PC-9 (cell line): ENCODE measurements at regions not wholly inside any gene's neighbourhood (a gene's known extent, or its start where the extent isn't known, plus 50 kb on each side); places are given as distances from the start of the nearest gene placed in this dataset.

ENCODE experiments used
- CTCF ChIP-seq: fragments of 200-600 bp; sonication (generic); conservative IDR thresholded peaks from 2 replicates; pipeline ENCODE4 v1.6.1; 2017; ENCODE audit warnings: mixed run types, antibody characterized with exemption, mild to moderate bottlenecking, moderate library complexity
- EZH2 ChIP-seq: fragments of 200-600 bp; sonication (generic); IDR thresholded peaks from 2 replicates; pipeline ENCODE4 v1.8.0; 2017; ENCODE audit warnings: antibody characterized with exemption, low read depth

DNA sequence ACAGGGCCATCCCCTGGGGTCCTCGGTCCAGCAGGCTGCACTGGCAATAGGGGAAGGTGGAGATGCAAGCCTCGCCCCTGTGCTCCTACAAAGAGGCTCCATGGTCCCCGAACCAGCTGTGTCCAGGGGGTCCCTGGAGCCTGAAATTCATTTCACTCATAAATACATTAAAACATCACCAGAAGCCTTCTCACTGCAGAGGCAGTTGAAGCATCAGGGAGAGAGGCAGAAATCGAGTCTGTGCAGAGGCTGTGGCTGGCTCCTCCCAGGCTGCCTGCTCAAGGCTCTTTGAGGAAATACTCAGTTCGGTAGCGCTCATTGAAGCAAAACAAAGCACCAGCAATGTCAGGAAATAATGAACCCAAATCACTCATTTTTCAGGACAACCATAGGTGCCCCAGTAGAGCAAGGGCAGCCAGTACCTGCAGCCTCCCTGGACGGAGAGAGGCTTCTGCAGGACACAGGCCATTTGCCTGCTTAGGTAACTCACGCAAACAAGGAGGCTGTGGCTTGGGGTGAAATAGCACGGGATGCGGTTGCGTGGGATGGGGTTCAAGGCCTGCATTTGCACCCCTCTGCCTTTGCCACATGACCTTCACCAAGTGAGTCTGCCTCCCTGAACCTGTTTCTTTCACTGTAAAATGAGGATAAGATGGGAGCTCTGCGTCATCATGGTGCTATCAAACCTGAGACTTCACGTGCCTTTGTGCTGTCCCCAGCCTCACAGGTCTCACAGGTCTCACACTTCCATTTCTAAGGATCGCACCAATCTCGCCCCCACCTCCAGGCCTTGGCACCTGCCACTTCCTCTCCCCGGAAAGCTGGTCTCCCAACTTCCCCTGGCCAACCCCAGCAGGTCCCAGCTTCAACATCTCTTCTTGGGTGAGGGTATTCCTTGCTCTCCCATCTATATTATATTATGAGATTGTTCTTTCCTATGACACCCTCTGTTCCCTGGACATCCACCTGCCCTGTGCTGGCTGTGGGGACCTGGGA, 84.3 kb upstream of the SHISAL1 start:
- no peak for TF ChIP-seq CTCF
- no peak for TF ChIP-seq EZH2
